ENCODE measurements at regions not wholly inside any gene's neighbourhood (a gene's known extent, or its start where the extent isn't known, plus 50 kb on each side); places are given as distances from the start of the nearest gene placed in this dataset.

- H3K4me3 ChIP-seq = no peak overlapping the region
- 55 to 59% (median 57%) methylated on average over 3 of the region's 3 CpGs for WGBS, 3 donors
- no peaks in the 10 kb centered on the region for H3K9me3 ChIP-seq
- DNase-seq = no peak
- no peak overlapping the region for H3K27ac ChIP-seq
- intact Hi-C loops (cut with DNase I) = no loop called here
- H3K27me3 ChIP-seq (ENCODE audit: insufficient read depth in 3 of 3, low read length in 2 of 3) = no peaks in the 10 kb centered on the region
- no peaks in the 10 kb centered on the region for H3K36me3 ChIP-seq (ENCODE audit: insufficient read depth in 1 of 2, low read depth in 1 of 2)
- peaks cover 11% of the 10 kb centered on the region for H3K4me1 ChIP-seq
- TF ChIP-seq CTCF (IDR thresholded peaks at IDR 0.05) = no peak
- no peak for ATAC-seq
These were observed 128.0 kb upstream of the SLC4A4 start for GRCh38 chr4:71210823-71211222.

GRCh38 chr4:71211748-71212147 is 127.1 kb upstream of the SLC4A4 start:
- Histone ChIP-seq H3K27me3 (ENCODE audit: insufficient read depth in 3 of 3, low read length in 2 of 3) (no peaks in the 10 kb centered on the region), H3K4me1 (peaks cover 8% of the 10 kb centered on the region), H3K9me3 (no peaks in the 10 kb centered on the region), H3K4me3 (no peak overlapping the region), H3K27ac (no peak overlapping the region), H3K36me3 (ENCODE audit: insufficient read depth in 1 of 2, low read depth in 1 of 2) (no peaks in the 10 kb centered on the region)
- intact Hi-C loops (cut with DNase I) = no loop called here
- WGBS, 3 donors = 68 to 71% (median 69%) methylated on average over 3 of the region's 3 CpGs
- no peak for TF ChIP-seq CTCF (IDR thresholded peaks at IDR 0.05)
- peak in 1 of 2 donors; percentile 24 for DNase-seq
- no peak for ATAC-seq

- H3K27me3 ChIP-seq (ENCODE audit: insufficient read depth in 3 of 3, low read length in 2 of 3) = no peaks in the 10 kb centered on the region
- H3K9me3 ChIP-seq = no peaks in the 10 kb centered on the region
- no peak overlapping the region for H3K4me3 ChIP-seq
- DNase-seq (no peak), ATAC-seq (no peak)
- no peak for TF ChIP-seq CTCF (IDR thresholded peaks at IDR 0.05)
- 86 to 91% (median 86%) methylated on average over 1 of the region's 1 CpG for WGBS, 3 donors
- intact Hi-C loops (cut with DNase I) = no loop called here
- H3K36me3 ChIP-seq (ENCODE audit: insufficient read depth in 1 of 2, low read depth in 1 of 2) = no peaks in the 10 kb centered on the region
- no peak overlapping the region for H3K27ac ChIP-seq
- peaks cover 8% of the 10 kb centered on the region for H3K4me1 ChIP-seq
These were observed 126.6 kb upstream of the SLC4A4 start for GRCh38 chr4:71212216-71212615.

- intact Hi-C loops (cut with DNase I) = no loop called here
- ATAC-seq (no peak), DNase-seq (no peak)
- no peaks in the 10 kb centered on the region for H3K27me3 ChIP-seq (ENCODE audit: insufficient read depth in 3 of 3, low read length in 2 of 3)
- H3K4me3 ChIP-seq = no peak overlapping the region
- no peak for TF ChIP-seq CTCF (IDR thresholded peaks at IDR 0.05)
- peaks cover 5% of the 10 kb centered on the region for H3K4me1 ChIP-seq
- H3K36me3 ChIP-seq (ENCODE audit: insufficient read depth in 1 of 2, low read depth in 1 of 2) = no peaks in the 10 kb centered on the region
- no peak overlapping the region for H3K27ac ChIP-seq
- no peaks in the 10 kb centered on the region for H3K9me3 ChIP-seq
These were observed 124.2 kb upstream of the SLC4A4 start for GRCh38 chr4:71214578-71214977.

- no peak for ATAC-seq
- DNase-seq = no peak
- intact Hi-C loops (cut with DNase I) = no loop called here
- no peaks in the 10 kb centered on the region for H3K27me3 ChIP-seq (ENCODE audit: insufficient read depth in 3 of 3, low read length in 2 of 3)
- H3K4me1 ChIP-seq = peaks cover 5% of the 10 kb centered on the region
- H3K36me3 ChIP-seq (ENCODE audit: insufficient read depth in 1 of 2, low read depth in 1 of 2) = no peaks in the 10 kb centered on the region
- TF ChIP-seq CTCF (IDR thresholded peaks at IDR 0.05) = no peak
- WGBS, 3 donors = 76 to 90% (median 79%) methylated on average over 5 of the region's 5 CpGs
- no peak overlapping the region for H3K4me3 ChIP-seq
- no peak overlapping the region for H3K27ac ChIP-seq
- H3K9me3 ChIP-seq = no peaks in the 10 kb centered on the region
These were observed 122.4 kb upstream of the SLC4A4 start for GRCh38 chr4:71216316-71216959.
